NCI-H774 (cell line): ENCODE measurements at regions not wholly inside any gene's neighbourhood (a gene's known extent, or its start where the extent isn't known, plus 50 kb on each side); places are given as distances from the start of the nearest gene placed in this dataset.

Experiments used
- DNase-seq: peaks from one replicate; lab custom pipeline; 2025; lab: John Stamatoyannopoulos, UW

DNA sequence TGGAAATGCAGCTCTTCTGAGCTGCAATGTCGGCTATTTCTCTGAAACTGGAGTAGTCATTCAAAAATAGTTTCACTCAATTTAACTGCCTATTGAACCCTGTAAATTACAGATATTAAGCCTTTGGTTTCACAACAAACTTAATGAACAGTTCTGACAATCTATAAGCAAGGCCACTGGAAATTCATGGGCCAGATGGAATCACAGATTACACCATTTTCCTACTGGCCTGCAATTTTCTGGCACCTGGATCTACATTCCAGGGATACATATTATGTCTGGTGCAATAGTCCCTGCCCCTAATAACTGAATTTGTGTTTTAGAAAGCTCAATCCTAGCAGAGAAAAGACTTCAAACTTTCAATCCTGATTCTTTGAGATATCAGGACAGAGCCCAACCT lies 551.7 kb downstream of the RNF144A start:
- no peak for DNase-seq

DNA sequence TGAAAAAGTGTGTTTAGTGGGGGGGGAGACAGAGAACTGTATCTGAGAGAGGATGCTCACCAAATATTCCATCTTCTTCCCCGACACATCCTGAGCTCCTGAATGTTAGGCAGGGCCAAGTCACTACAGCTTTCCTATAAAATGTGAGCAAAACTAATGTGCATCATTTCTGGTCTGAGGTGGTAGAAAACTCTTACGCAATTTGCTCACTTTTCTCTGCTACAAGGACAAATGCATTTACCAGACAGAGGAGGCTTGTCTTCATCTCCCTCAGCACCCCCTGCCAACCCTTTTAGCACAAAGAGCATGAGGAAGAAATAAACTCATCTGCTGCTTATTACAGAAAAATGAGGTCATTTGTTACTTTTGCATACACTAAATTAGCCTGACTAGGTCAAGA lies 554.0 kb downstream of the RNF144A start:
- no peak for DNase-seq

DNA sequence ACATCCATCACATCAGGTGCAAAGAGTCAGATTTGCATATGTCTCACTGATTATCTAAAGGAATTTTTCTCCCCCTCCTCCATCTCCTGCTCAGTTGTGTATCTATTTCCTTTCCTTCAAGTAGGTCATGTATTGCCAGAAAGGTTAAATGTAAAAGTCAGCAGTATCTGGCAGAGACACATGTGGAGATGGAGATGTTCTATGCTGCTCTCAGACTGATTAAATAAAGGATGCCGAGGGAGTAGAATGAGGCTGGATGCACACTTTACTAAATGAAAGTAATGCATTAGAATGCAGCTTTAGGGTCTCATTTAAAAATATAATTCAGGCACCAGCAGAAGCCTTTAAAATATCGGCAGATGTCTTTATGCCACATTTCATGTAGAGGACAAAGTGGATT lies 555.3 kb downstream of the RNF144A start:
- no peak for DNase-seq

DNA sequence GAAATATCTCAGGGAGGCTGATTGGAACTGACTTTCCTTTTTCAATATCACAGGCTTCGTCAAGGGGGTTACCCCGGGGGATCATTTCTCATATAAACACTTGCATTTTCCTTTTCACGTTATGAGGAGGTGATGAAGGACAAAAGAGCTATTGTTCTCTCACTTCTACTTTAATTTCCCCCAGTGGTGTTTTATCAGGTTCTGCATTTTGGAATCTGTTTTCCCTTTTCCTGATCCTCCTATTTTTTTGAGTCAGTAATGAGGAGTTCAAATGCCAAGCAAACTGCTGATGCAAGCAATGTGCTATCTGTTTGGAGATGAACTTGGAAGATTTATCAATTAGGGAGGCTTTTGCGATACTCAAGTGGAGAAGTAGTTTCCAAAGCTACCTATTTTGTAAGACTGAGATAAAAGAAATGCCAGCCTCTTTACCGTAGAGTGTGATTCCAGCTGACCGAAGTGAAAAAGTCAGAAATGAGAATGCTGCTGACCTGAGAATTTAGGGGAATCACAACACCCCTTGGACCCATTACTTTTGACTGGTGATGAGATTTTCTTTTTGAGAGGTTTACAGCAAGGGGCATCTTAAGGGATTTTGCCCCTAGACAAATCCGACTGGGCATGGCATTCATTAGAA lies 556.0 kb downstream of the RNF144A start:
- DNase-seq = no peak

DNA sequence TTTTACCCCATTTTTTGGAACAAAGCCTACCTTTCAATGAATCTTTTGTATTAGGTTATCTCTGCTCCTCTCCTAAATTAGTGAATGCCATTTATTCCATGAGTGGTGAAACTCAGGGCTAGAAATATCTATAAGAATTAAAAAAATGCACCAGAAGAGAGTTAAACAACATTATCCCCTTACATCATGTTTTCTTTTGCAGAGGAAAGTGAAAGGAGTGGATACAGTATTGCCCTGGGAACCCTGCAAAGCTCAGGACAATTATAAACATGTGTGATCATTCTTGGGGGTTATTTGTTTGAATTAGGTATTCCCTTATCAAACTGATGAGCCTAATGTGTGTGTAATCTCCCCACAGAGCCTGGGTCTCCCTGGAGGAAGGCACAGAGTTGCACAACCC lies 559.2 kb downstream of the RNF144A start:
- no peak for DNase-seq

DNA sequence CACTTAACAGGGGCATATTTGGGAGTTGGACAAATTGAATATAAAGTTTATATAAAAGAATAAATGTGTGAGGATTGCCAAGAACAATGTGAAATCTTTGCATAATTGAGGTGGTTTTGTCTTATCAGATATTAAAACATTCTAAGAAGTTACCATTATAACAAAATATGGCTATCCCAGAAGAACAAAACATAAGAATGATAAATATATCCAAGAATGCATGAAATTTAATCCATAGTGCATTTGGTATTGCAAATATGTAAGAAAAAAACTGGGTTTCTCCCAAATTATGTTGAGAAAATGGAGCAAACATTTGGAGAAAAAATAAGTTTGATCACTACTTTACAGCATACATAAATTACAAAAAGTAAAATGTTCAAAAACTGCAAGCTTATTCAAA lies 562.4 kb downstream of the RNF144A start:
- DNase-seq = no peak

DNA sequence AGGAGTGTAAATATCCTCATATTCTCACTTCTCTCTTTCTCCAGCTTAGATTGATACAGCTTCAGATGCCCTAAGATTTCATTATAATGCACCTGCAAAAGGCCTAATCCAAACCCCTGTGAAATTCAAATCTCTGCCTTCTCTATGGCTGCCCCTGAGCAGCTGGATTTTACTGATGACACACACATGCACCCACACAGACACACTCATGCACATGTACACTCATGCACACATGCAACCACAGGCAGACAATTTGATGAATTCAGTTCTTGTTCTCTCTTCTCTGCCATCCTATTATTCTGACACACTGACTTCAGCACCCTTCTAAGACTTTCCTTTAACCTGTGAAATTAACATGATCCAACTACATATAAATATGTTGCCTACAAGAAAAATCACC lies 563.2 kb downstream of the RNF144A start:
- no peak for DNase-seq

DNA sequence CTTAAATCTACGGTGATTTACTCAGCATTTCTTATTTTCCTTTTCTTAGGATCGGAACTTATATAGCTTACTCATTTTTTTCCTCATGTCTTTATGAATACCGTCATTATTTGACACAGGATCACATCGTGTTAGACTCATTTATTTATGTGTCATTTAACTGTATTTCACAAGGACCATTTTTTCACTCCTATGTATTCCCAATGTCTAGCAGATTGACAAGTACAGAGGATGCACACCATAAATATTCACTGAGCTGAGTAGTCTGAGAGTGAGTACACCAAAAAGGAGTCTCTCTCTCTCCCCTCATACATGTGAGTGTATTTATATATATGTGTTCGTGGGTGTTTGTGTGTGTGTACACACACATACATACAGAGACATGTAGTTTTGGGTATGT lies 573.5 kb downstream of the RNF144A start:
- DNase-seq = no peak

DNA sequence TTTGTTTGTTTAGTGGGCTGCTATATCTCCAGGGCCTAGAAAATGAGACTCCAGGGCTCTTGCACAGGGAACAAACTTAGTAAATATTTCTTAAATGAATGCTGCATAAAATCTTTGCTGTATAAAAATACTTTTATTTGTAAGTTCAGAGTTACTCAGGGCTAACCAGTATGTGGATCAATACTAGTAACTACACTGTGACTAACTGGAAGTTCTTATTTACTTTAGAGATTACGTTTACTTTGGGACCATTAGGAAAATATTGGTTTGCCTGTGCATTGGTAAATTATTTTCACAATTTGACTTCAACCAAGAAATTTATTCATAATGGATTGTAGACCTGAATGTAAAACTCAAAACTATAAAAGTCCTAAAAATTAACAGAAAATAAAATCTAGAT lies 575.5 kb downstream of the RNF144A start:
- DNase-seq = no peak

DNA sequence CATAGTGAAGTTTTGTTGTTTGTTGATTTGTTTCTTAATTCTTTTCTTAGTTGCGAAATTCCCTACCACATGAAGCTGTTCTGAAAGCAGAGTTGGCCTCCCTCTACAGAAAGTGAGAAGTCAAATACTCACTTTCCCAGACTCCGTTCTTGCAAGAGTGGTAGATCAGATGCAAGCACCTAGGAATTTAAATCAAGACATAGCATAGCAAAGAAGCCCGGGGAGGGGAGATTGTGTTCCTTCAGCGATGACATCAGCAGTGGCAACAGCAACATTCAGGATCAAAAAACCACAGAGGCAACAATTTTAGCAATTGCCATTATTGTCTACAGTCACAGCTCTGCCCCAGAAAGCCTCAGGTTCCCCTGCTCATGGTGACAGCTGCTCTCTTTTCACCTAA lies 580.0 kb downstream of the RNF144A start:
- DNase-seq = no peak

DNA sequence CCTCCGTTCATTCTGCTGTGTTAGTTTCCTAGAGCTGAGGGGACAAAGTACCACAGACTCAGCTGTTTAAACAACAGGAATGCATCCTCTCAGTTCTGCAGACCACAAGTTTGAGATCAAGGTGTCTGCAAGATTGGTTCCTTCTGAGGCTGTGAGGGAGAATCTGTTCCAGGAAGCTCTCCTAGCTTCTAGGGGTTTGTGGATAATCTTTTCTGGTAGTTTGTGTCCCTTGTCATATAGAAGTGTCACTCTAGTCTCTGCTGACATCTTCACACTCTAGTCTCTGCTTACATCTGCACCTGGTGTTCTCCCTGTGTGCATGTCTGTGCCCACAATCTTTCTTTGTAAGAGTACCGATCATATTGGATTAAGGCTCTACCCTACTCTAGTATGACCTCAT lies 581.8 kb downstream of the RNF144A start:
- DNase-seq = no peak

DNA sequence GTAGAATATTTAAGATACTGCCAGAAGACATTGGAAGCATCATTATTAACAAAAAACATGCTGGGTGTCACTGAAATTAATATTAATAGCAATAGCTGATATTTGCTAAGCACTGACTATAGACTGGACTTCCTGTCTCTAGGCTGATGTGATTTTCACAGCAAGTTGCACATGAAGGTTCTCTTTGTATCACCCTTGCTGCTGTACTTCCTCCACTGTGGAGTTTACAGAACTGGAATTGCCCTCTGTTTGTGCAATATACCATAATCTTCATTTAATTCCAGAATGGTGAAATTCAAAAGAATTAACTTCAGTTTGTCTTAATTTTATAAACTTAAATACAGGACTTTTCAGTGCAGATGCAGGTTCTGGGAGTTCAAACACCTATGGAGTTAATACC lies 585.1 kb downstream of the RNF144A start:
- no peak for DNase-seq

DNA sequence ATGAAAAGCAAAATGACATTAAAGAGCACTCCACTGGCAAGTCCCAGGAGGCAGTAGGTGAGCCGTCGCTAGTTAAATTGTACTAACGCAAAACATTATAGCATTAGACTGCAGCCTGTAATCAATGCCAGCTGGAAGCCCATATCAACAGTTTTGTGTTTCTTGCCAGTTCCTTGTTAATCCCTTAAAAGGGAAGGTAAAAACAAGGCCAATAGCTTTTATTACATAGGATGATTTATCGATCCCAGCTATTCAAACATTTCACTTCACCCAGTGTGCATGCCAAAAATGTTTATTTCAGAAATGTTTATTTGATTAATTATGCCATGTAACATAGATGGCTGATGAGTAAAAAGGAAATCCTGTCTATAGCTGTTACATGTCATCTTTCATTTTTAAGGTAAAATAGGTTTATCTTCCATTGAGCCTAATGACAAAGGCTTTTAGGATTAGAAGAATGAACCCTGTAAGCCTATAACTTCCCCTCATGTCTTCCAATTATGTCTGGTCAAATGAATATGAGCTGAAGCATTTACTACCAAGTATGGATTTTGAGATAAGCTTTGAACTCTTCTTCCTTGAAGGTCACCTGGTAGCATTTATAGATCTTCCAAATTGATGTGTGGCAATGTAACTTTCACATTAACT lies 591.2 kb downstream of the RNF144A start:
- no peak for DNase-seq

DNA sequence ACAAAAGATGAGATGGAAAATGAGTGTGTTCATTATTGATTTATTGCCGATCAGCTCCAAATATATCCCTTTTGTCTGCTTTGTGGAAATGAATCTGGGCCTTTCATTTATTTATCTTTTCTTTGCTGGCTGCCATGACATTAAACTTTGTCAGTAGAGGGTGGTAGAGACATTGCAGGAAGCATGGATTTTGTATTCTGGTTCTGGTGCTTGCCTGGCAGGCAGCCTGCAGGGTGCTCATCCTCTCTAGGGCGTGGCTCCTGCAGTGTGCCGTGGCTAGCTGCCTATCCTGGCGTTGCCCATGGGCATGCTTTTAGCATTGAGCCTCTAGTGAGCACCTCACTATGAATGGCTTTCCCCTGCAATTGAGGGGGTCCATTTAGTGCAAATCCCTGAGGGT lies 593.1 kb downstream of the RNF144A start:
- DNase-seq = no peak

DNA sequence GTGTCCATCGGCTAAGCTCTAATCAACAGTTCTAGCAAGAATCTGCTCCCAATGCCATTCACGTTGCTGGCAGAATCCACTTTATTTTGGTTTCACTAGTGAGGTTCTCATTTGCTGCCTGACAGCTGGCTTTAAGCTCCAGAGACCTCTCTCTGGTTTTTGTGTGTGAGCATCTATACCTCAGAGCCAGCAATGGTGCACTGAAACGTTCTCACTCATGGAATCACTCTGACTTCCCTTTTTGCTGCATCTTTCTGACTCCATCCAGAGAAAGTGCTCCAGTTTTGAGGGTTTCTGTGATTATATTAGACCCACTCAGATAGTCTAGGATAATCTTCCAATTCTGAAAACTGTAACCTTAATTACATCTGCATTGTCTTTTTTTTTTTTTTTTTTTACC lies 596.6 kb downstream of the RNF144A start:
- no peak for DNase-seq

DNA sequence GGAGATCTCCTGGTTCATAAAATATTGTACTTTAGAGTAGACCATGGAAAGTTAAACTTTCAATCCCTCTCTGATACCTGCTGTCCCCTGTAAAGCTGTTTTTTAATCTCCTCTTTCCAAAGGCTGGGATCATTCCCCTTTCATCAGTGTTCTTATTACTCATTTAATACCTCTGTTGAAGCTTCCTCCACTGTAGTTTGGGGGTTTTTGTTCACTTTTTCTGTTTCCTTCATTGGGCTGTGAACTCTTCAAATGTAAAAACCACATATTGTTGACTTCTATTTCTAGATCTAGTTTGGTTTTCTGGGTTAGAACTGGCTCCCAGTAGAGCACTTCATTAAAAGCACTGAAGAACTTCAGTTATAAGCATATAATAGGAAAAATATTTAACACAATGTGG lies 598.1 kb downstream of the RNF144A start:
- DNase-seq = no peak

DNA sequence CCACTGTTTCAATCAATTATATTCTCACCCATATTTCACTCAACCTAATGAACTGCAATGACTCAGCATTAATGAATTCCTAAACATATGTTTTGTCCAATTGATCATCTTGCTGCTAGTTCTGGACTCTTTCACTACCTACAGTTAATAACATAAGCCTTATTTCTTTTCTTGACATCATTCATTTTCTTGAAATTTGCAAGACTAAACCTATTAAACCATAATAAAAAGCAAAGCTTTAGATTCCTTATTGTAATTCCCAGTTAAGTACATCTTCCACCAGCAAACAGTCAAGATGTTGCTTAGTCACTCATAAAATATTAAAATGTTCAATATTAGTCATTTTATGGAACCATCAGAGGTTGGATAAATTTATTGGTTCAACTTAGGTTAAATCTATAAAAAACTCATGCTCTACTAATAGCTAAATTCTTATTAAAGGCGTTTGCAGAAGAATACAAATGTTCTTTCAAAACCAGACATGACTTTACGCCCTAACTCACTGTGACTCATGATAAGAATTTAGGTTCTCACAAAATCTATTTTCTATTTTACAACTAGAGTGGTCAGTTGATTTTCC lies 599.4 kb downstream of the RNF144A start:
- no peak for DNase-seq

DNA sequence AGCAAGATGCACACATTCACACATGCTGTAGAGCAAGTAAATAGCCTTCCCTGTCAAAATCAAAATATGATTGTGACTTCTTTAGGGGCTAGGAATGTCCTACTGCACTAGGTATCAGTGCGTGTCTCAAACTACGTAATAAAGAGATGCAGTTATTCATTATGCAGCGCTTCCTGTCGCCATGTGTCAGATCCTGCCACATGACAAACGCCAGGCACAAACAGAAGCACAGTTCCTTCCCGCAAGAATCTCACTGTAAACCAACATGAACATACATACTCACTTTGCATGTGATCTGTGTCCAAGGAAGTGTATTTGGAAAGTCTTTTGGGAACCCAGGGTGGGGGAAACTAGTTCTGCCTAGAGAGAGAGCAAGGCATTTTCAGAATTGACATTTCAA lies 599.9 kb downstream of the RNF144A start:
- DNase-seq = no peak

DNA sequence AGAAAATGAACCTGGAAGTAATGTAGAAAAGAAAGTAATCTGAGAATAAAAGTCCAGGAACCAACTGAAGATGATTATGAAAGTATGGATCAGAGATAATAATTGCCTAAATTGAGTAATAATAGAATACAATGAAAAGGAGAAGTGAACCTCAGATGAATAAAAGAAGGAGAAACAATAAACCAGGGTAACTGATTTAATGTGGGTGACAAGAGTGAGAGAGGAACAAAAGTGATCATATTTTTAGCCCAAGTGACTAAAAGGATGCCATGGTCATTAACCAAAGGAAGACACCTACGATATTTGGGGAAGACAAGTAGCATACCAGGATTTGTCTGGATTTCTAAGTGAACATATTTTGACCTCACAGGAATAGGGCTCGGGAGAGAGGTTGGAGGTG lies 600.6 kb downstream of the RNF144A start:
- no peak for DNase-seq

DNA sequence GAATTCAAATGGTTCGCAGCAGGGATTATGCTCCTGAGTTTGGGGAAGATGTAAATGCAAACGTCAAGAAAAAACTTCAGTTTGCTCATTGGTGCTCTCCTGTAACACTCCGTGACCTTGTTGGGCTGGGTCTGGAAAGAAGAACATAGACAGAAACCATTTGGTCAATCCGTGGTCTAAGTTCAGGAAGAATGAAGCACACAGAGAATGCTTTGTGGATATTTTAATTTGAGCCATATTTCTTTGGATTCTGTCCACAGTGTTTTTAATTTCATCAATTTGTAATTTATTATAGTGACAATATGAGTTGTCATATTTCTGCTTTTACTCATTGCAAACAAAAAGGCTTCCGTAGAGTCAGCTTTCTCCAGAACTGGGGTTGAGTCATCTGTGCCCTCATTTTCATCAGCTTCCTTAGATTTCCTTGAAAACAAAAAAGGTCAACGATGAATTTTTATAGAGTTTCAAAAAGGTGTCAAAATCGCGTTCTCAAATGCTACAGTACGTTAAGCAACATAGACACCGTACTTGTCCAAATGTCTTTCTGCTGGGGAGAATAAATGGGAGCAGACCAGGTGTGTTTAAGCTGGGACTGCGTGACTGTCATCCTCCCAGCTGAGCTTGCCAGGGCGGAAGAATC lies 606.4 kb downstream of the RNF144A start:
- no peak for DNase-seq

DNA sequence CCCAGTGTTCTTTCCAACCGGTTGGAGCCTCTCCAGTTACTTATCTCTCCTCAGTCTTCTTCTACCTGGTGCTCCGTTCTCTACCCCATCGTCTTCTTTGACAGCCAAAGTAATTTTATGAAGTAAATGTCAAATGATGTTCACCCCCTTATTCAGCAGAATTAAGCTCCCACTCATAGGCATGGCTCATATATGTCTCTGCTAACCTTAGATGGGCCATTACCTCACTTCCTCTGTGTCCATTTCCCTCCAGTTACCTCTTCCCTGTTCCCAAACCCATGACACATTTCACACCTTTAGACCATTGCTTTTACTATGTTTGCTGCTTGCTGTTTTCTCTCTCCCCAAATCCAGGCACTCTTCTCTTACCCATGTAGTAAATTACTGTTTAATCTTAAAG lies 607.0 kb downstream of the RNF144A start:
- DNase-seq = no peak

DNA sequence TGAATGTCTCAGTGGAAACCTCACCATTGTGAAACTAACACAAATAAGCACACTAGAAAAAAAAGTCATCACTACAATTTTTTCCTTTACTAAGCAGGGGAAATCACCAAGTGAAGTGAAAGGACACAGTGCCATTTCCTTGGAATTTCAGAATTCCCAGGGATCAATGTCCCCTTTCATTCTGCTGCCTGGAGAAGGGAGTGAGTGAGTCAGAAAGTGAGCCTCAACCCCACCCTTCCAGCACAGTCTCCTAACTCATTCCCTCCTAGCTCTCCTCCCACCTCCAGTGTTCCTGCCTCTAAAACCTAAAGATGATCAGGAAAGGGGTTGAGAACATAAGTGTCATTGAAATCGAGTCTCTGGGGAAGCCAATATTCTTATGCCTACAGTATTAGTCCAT lies 608.5 kb downstream of the RNF144A start:
- DNase-seq = no peak

DNA sequence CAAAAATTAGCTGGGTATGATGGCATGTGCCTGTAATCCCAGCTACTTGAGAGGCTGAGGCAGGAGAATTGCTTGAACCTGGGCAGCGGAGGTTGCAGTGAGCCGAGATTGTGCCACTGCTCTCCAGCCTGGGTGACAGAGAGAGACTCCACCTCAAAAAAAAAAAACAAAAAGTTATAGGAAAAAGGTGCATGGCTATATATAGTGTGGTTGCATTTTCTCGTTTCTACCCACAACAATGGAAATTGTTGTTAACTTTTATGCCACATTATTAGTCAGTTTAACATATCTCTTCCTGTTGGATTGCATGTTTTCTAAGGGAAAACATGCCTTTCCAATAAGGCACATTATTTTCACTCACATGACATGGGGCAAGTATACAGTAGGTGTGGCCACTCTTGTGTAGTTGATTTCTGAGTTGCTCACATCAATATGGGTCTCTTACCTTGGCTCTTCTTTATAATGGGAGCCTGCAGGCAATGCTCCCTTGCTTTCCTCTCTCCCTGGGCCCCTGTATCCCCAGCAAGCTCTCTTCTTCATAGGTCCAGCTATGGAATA lies 610.0 kb downstream of the RNF144A start:
- DNase-seq = no peak
